Stimulated activated effector memory CD8-positive, alpha-beta T cell treated with anti-CD3 and anti-CD28 coated beads, Interleukin-12 subunit alpha, Interleukin-12 subunit beta, amount 100 ng/mL, for 72 hours (primary cell): ENCODE measurements at regions not wholly inside any gene's neighbourhood (a gene's known extent, or its start where the extent isn't known, plus 50 kb on each side); places are given as distances from the start of the nearest gene placed in this dataset.

Source experiments
- ATAC-seq: fragments of 150-1000 bp; cut with Tn5 transposase; 2 replicates; pipeline ENCODE4 v1.10.0; 2021
- DNase-seq, 2 donors: peaks; one replicate each; pipeline ENCODE4 v3.0.0; 2021 to 2022; ENCODE audit warnings: low spot score in 2 of 2
- H3K27ac Mint-ChIP-seq: one replicate; pipeline ENCODE4 v1.8.0; 2022; ENCODE audit warnings: mild to moderate bottlenecking, mixed read lengths
- H3K36me3 Mint-ChIP-seq: one replicate; pipeline ENCODE4 v1.8.0; 2022; ENCODE audit warnings: mild to moderate bottlenecking, mixed read lengths
- H3K4me1 Mint-ChIP-seq: one replicate; pipeline ENCODE4 v1.8.0; 2022; ENCODE audit warnings: mixed read lengths
- H3K4me3 Mint-ChIP-seq: one replicate; pipeline ENCODE4 v1.8.0; 2022; ENCODE audit warnings: mild to moderate bottlenecking, mixed read lengths
- H3K9me3 Mint-ChIP-seq: one replicate; pipeline ENCODE4 v1.8.0; 2022; ENCODE audit warnings: mixed read lengths

DNA sequence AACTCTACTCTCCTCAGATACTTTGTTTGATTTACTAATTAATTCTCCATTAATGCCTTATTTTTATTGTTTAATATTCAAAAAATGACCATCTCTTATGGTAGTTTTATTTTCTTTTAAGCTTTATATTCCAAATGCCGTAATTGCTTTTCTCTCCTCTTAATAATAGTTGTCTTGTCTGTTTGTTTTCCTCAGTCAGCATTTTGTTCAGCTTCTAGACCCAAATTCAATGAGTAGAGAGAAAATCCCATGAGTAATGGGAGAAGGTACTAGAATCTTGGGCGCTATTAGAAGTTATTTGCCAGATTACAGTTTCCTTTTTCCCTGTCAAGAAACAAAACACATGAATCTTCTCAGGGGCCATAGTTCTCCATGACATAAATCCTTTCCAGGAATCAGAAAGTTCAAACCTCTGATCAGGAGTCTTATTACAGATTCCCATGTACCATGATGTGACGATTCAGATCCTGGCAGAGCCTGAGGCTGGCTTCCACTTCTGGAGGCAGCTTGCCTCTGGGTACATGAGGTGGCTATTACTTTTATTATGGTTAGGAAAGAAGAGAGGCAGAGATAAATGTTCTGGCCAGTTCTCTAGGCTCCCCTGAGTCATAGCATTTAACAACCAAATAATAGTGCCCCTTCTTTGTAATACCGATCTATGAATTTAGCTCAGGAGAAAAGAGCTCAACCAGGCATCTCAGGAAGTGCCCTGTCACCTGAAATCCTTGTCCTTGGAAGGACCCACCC, 485.1 kb upstream of the SETBP1 start:
- Mint-ChIP-seq H3K9me3 (peaks cover 3% of the 10 kb centered on the region), H3K27ac (no peak overlapping the region), H3K4me1 (no peaks in the 10 kb centered on the region), H3K36me3 (no peaks in the 10 kb centered on the region), H3K4me3 (no peak overlapping the region)
- ATAC-seq (no peak), DNase-seq (no peak)

GRCh38 chr18:44197832-44198611, 482.7 kb upstream of the SETBP1 start:
- no peaks in the 10 kb centered on the region for H3K4me1 Mint-ChIP-seq
- H3K36me3 Mint-ChIP-seq = no peaks in the 10 kb centered on the region
- peaks cover 3% of the 10 kb centered on the region for H3K9me3 Mint-ChIP-seq
- H3K4me3 Mint-ChIP-seq = no peak overlapping the region
- no peak overlapping the region for H3K27ac Mint-ChIP-seq
- ATAC-seq (peak; percentile 31), DNase-seq (no peak)

- DNase-seq (no peak), ATAC-seq (no peak)
- H3K27ac Mint-ChIP-seq = no peak overlapping the region
- H3K4me1 Mint-ChIP-seq = no peaks in the 10 kb centered on the region
- H3K36me3 Mint-ChIP-seq = no peaks in the 10 kb centered on the region
- H3K4me3 Mint-ChIP-seq = no peak overlapping the region
- peaks cover 5% of the 10 kb centered on the region for H3K9me3 Mint-ChIP-seq
Observed at GRCh38 chr18:44198612-44199284, 481.9 kb upstream of the SETBP1 start.

DNA sequence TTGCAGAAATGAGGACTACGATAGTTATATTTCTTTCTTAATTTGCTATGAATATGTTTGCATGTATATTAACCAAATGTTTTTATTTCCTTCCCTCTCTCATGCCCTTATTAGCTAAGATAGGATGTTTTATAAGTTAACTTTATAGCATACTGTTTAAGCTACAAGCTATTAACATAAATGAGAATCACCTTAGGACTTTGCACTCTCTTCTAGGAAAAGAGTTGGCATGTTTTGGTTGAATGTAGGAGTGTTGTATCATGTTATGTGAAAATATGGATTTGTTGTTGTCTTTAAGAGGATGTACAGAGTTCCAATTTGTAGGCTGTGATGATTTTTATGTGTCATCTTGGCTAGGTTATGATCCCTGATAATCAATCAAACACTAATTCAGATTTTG, 467.4 kb upstream of the SETBP1 start:
- Mint-ChIP-seq H3K4me1 (no peaks in the 10 kb centered on the region), H3K4me3 (no peak overlapping the region), H3K9me3 (no peaks in the 10 kb centered on the region), H3K27ac (no peak overlapping the region), H3K36me3 (no peaks in the 10 kb centered on the region)
- DNase-seq = no peak
- ATAC-seq = no peak

DNA sequence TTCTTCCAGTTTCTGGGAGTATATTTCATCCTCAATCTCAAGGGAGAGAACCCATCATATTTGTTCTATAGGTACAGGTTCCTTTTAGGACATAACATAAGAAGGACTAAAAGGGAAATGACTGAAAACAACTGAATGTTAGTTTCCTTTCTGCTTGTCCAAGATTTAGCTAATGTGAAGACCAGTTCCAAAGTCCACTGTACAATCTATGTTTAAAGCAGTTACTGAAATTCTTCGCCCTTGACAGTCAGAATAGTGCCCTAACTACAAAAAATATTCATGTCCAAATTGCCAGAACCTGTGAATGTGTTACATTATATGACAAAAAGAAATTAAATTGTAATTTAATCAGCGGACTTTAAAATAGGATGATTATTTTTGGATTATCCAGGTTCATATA, 466.3 kb upstream of the SETBP1 start:
- DNase-seq (no peak), ATAC-seq (no peak)
- H3K27ac Mint-ChIP-seq = no peak overlapping the region
- no peaks in the 10 kb centered on the region for H3K9me3 Mint-ChIP-seq
- H3K4me3 Mint-ChIP-seq = no peak overlapping the region
- H3K4me1 Mint-ChIP-seq = no peaks in the 10 kb centered on the region
- no peaks in the 10 kb centered on the region for H3K36me3 Mint-ChIP-seq

DNA sequence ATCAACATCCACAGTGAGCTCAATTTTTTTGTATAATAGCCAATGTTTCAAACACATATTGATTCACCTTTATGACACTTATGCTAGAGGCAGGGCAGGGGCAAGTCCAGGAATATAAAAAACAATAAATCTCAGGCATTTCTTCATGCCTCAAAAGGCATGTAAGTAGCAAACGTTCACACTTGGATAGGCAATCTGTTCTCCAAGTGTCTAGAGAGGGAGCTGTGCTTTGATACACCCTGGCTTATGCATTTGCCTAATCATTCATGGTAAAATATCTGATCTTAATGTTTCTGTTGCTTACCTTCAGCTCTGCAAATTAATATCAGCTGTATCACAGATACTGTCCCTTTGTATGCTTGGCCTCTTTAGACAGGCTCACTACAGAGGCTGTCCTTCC, 464.5 kb upstream of the SETBP1 start:
- ATAC-seq (no peak), DNase-seq (no peak)
- Mint-ChIP-seq H3K9me3 (peaks cover 4% of the 10 kb centered on the region), H3K4me3 (no peak overlapping the region), H3K4me1 (no peaks in the 10 kb centered on the region), H3K36me3 (no peaks in the 10 kb centered on the region), H3K27ac (no peak overlapping the region)

DNA sequence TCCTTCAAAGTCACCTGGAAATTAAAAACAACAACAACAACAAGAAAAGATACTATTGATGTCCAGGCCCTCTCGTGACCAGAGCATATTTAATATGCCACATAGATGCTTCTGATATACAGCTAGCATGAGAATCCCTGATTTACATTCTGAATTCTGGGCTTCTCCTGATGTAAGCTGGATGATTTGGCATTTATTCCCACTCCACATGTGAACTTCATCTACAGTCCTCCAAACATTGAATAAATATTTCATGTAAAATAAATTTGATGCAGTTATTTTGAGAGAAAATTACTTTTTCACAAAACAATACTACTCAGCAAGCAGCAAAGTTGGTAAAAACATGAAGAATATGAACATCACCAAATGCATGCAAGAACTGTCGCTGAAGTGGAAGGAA, 453.2 kb upstream of the SETBP1 start:
- no peak overlapping the region for H3K27ac Mint-ChIP-seq
- no peak overlapping the region for H3K4me3 Mint-ChIP-seq
- no peak for ATAC-seq
- H3K36me3 Mint-ChIP-seq = no peaks in the 10 kb centered on the region
- no peaks in the 10 kb centered on the region for H3K4me1 Mint-ChIP-seq
- H3K9me3 Mint-ChIP-seq = peaks cover 5% of the 10 kb centered on the region
- no peak for DNase-seq

GRCh38 chr18:44229693-44230108, 451.0 kb upstream of the SETBP1 start:
- Mint-ChIP-seq H3K27ac (no peak overlapping the region), H3K9me3 (peaks cover 2% of the 10 kb centered on the region), H3K4me1 (no peaks in the 10 kb centered on the region), H3K4me3 (no peak overlapping the region), H3K36me3 (no peaks in the 10 kb centered on the region)
- ATAC-seq (no peak), DNase-seq (no peak)

DNA sequence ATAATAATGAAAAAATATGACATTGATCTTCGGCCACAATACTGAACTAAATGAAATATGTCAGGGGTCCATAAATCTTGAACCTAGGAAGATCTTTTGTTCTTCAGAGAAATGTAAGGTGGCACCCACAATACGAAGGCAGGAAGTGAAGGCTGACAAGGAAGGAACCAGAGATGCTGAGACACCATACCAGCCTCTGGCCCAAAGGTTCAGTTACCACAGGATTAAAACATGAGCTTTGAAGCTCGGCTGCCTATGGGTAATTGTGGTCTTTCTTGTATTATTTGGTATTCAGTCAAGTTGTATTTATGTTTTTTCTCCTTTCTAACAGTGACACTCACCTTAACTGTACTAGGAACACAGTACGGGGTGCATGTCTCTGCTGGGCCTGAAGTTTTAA, 448.8 kb upstream of the SETBP1 start:
- ATAC-seq = no peak
- Mint-ChIP-seq H3K9me3 (no peaks in the 10 kb centered on the region), H3K4me3 (no peak overlapping the region), H3K4me1 (no peaks in the 10 kb centered on the region), H3K27ac (no peak overlapping the region), H3K36me3 (no peaks in the 10 kb centered on the region)
- DNase-seq = no peak

GRCh38 chr18:44232500-44232899, 448.2 kb upstream of the SETBP1 start:
- Mint-ChIP-seq H3K4me3 (no peak overlapping the region), H3K36me3 (no peaks in the 10 kb centered on the region), H3K9me3 (no peaks in the 10 kb centered on the region), H3K27ac (no peak overlapping the region), H3K4me1 (no peaks in the 10 kb centered on the region)
- ATAC-seq (no peak), DNase-seq (no peak)

DNA sequence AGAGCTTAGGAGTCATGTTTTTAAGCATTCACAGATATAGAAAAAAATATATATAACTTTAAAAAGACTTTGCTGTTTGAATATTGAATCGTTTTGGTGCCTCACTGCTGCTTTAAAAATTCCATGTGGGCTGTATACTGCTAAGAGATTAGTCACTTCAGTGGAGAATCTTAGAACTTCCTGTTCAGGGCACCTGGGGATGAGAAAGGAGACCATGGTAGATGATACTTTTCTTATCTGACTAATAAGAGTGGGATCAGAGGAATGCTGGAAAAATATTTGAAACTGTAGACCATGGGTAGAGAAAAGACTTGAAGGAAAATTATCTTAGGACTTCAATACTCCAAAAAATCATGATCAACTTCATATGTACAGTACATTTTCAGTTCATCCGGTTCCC, 442.2 kb upstream of the SETBP1 start:
- H3K9me3 Mint-ChIP-seq = no peaks in the 10 kb centered on the region
- ATAC-seq = no peak
- H3K4me3 Mint-ChIP-seq = no peak overlapping the region
- no peaks in the 10 kb centered on the region for H3K4me1 Mint-ChIP-seq
- no peak overlapping the region for H3K27ac Mint-ChIP-seq
- no peak for DNase-seq
- no peaks in the 10 kb centered on the region for H3K36me3 Mint-ChIP-seq

- Mint-ChIP-seq H3K9me3 (no peaks in the 10 kb centered on the region), H3K4me1 (no peaks in the 10 kb centered on the region), H3K4me3 (no peak overlapping the region), H3K36me3 (no peaks in the 10 kb centered on the region), H3K27ac (no peak overlapping the region)
- DNase-seq (no peak), ATAC-seq (no peak)
Observed at GRCh38 chr18:44238911-44239310, 441.8 kb upstream of the SETBP1 start.

DNA sequence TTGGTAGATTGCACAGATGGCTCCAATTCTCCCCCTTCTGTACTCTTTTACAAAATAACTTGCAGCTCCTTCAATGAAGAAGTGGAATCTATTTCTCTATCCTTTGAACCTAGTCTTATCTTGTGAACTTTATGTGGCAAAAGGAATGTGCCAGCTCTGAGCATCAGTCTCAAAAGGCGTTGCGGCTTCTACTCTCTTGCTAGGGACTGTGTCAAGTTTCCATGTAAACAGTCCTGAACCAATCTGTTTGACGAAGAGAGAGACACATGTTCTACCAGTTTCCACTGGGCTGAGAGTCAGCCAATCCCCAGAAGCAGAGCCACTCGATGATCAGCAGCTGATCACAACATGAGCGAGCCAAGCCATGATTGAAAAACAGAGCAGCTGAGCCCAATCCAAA, 439.7 kb upstream of the SETBP1 start:
- no peaks in the 10 kb centered on the region for H3K9me3 Mint-ChIP-seq
- H3K4me3 Mint-ChIP-seq = no peak overlapping the region
- no peaks in the 10 kb centered on the region for H3K4me1 Mint-ChIP-seq
- H3K27ac Mint-ChIP-seq = no peak overlapping the region
- ATAC-seq = no peak
- no peaks in the 10 kb centered on the region for H3K36me3 Mint-ChIP-seq
- no peak for DNase-seq

DNA sequence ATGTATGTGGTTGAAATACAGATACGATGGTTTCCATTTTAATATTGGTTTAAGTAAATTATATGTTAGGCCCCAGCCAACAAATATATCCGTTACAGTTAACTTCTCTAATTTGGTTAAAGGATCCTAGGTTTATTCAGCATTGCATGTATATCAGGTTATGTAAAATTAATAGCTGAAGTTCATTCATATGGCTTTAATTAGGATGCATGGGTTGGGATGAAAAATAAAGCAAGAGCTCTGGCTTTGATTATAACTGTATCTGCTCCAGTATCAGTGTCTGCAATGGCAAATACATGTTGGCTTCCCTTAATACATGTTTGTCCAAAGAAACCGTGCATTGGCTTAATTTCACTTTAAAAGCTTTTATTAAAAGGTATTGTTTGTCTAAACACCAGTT, 435.7 kb upstream of the SETBP1 start:
- no peaks in the 10 kb centered on the region for H3K36me3 Mint-ChIP-seq
- H3K27ac Mint-ChIP-seq = no peak overlapping the region
- no peaks in the 10 kb centered on the region for H3K9me3 Mint-ChIP-seq
- no peaks in the 10 kb centered on the region for H3K4me1 Mint-ChIP-seq
- no peak overlapping the region for H3K4me3 Mint-ChIP-seq
- no peak for ATAC-seq
- no peak for DNase-seq

DNA sequence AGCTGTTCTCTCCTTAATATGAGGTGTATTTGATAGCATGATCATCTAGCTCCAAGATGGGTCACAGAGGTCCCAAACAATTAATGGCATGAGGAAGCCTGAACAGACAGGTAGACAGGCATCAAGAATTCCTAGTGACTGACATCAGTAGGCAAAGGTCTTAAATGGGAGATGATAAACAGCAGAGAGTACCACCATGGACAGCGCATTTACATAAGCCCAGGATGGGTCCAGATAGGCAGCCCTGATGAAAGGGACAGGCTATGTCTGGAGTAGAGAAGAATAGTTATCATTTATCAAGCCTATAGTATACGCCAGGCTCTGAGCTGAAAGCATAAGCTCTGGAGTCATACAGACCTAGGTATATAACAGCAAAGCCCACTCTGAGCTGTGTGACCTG, 434.7 kb upstream of the SETBP1 start:
- ATAC-seq (peak; percentile 28), DNase-seq (no peak)
- no peak overlapping the region for H3K27ac Mint-ChIP-seq
- no peaks in the 10 kb centered on the region for H3K36me3 Mint-ChIP-seq
- H3K4me3 Mint-ChIP-seq = no peak overlapping the region
- H3K9me3 Mint-ChIP-seq = no peaks in the 10 kb centered on the region
- H3K4me1 Mint-ChIP-seq = no peaks in the 10 kb centered on the region

GRCh38 chr18:44258086-44258485, 422.6 kb upstream of the SETBP1 start:
- H3K9me3 Mint-ChIP-seq = peaks cover 13% of the 10 kb centered on the region
- H3K36me3 Mint-ChIP-seq = no peaks in the 10 kb centered on the region
- ATAC-seq = no peak
- H3K4me3 Mint-ChIP-seq = no peak overlapping the region
- no peak for DNase-seq
- H3K27ac Mint-ChIP-seq = no peak overlapping the region
- H3K4me1 Mint-ChIP-seq = no peaks in the 10 kb centered on the region
